Heart left ventricle (tissue), 16 donors: ENCODE measurements at regions not wholly inside any gene's neighbourhood (a gene's known extent, or its start where the extent isn't known, plus 50 kb on each side); places are given as distances from the start of the nearest gene placed in this dataset.

Experiments used
- ATAC-seq, 4 donors: fragments of 200-7000 bp; cut with Tn5 transposase; one replicate each; pipeline ENCODE4 v1.9.1; 2020 to 2022; ENCODE audit warnings: moderate library complexity in 4 of 4, mild to moderate bottlenecking in 3 of 4, moderate number of reproducible peaks in 1 of 4
- DNase-seq, 5 donors: peaks; one replicate each; pipeline ENCODE4 v3.0.0-alpha.2; 2020
- H3K27ac ChIP-seq, 12 donors: fragments of 200-600 bp; sonication (generic) in 4 of 12; one replicate each; pipeline versions ENCODE4 v1.5.0 to v1.8.0; 2016 to 2022; ENCODE audit warnings: mild to moderate bottlenecking in 2 of 12
- H3K27me3 ChIP-seq, 9 donors: fragments of 200-600 bp; sonication (generic) in 2 of 9; one replicate each; pipeline versions ENCODE4 v1.5.1 to v1.8.0; 2016 to 2022; ENCODE audit warnings: mild to moderate bottlenecking in 3 of 9
- H3K36me3 ChIP-seq, 9 donors: fragments of 200-600 bp; sonication (generic) in 2 of 9; one replicate each; pipeline versions ENCODE4 v1.5.0 to v1.8.0; 2018 to 2022; ENCODE audit warnings: mild to moderate bottlenecking in 2 of 9
- H3K4me1 ChIP-seq, 12 donors: fragments of 200-600 bp; sonication (generic) in 4 of 12; one replicate each; pipeline versions ENCODE4 v1.5.0 to v1.8.0; 2016 to 2022; ENCODE audit warnings: mild to moderate bottlenecking in 3 of 12
- H3K4me3 ChIP-seq, 12 donors: fragments of 200-600 bp; sonication (generic) in 4 of 12; one replicate each; pipeline versions ENCODE4 v1.5.0 to v1.8.0; 2017 to 2022; ENCODE audit warnings: mild to moderate bottlenecking in 9 of 12, moderate library complexity in 4 of 12
- H3K9me3 ChIP-seq, 12 donors: fragments of 200-600 bp; sonication (generic) in 4 of 12; one replicate each; pipeline versions ENCODE4 v1.5.0 to v1.8.0; 2016 to 2022; ENCODE audit warnings: mild to moderate bottlenecking in 1 of 12
- POLR2A ChIP-seq, 2 donors: fragments of 450-650 bp; IDR thresholded peaks; one replicate each; pipeline ENCODE4 v1.6.1; 2017; ENCODE audit warnings: antibody characterized with exemption in 2 of 2, mild to moderate bottlenecking in 2 of 2, moderate library complexity in 2 of 2
- WGBS, 4 donors: extraction: QIAGEN DNeasy Blood & Tissue Kit in 2 of 4; methylation state at CpG; one replicate each; pipeline versions ENCODE4 v1.1.5 to v1.1.7; 2013 to 2018; 5-methylcytosine and 5-hydroxymethylcytosine counted together
- intact Hi-C, 10 donors: fragments of 100-400 bp; cut with DNase I; formaldehyde crosslinking; loops; one replicate each; pipeline versions ENCODE4 v1.11.1 to v1.14.2; 2022
- TF ChIP-seq, protein P1 (sequence below), 12 donors: fragments of 200-600 bp; sonication (generic) in 4 of 12; IDR thresholded peaks; one replicate each; pipeline versions ENCODE4 v1.5.0 to v1.8.0; 2018 to 2022; ENCODE audit warnings: antibody characterized with exemption in 12 of 12, mild to moderate bottlenecking in 5 of 12
- donor health status: ischemic (EF 13 %, LVEDD 7.1; RV severe dilation, severe dysfunction).
- donor health status: healthy with polysubstance abuse.
- donor health status: DM: no; HTN: yes; CAD: no.
- donor health status: DM: no; HTN: no; CAD: no.
- donor health status: ischemic (EF 25% LVEDD 6.9; RV normal size, moderate dysfunction).
- donor health status: ischemic (EF 25% LVEDD 5.7; RV mildly dilated, moderate dysfunction).
- donor health status: healthy.
- donor health status: DM: yes; HTN: yes; CAD: no.
- donor health status: ischemic (EF 35%, LVEDD 5.7; RV mildly dilated, moderate dysfunction).
- donor health status: nonischemic (EF 11% LVEDD 7.7; RV severe dilation, severe dysfunction).
- donor health status: DM: yes; HTN: yes; CAD: no.
- donor health status: PGD.
- donor health status: ischemic (EF 29% LVEDD 5.4; RV normal size, mild dysfunction).
- donor health status: nonischemic (EF 23%, LVEDD 6.1; RV moderate dilation, normal function).

DNA sequence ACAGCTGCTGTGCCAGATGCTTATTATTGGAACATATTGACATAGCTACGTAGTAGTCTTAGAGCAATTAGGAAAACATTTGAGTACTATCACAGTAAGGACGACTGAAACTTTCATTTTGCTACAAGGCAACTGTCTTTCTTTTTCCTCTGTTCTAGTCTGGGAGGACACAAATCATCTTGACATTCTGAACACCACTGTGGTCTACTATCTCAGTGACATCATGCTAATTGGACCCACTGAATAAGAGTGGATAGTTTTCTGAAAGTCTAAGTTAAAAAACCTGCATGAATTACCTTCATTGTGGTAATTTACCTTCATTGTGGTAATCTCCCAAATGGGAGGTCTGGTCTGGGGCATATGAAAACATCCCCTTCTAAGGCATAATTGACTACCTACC, 163.3 kb upstream of the MOCS1 start:
- intact Hi-C loops = no loop called here
- no peak for DNase-seq
- Histone ChIP-seq H3K9me3 (peaks cover 0 to 1% (median 0%) of the 10 kb centered on the region in 12 donors), H3K36me3 (no peaks in the 10 kb centered on the region), H3K27ac (no peak overlapping the region), H3K4me3 (no peak overlapping the region), H3K27me3 (no peaks in the 10 kb centered on the region), H3K4me1 (no peaks in the 10 kb centered on the region)
- no peak for TF ChIP-seq POLR2A (IDR thresholded peaks at IDR 0.05)
- TF ChIP-seq, protein P1, sequence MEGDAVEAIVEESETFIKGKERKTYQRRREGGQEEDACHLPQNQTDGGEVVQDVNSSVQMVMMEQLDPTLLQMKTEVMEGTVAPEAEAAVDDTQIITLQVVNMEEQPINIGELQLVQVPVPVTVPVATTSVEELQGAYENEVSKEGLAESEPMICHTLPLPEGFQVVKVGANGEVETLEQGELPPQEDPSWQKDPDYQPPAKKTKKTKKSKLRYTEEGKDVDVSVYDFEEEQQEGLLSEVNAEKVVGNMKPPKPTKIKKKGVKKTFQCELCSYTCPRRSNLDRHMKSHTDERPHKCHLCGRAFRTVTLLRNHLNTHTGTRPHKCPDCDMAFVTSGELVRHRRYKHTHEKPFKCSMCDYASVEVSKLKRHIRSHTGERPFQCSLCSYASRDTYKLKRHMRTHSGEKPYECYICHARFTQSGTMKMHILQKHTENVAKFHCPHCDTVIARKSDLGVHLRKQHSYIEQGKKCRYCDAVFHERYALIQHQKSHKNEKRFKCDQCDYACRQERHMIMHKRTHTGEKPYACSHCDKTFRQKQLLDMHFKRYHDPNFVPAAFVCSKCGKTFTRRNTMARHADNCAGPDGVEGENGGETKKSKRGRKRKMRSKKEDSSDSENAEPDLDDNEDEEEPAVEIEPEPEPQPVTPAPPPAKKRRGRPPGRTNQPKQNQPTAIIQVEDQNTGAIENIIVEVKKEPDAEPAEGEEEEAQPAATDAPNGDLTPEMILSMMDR (IDR thresholded peaks at IDR 0.05) = no peak
- WGBS, 4 donors = 48 to 68% (median 55%) methylated on average over 2 of the region's 2 CpGs
- ATAC-seq = no peak

GRCh38 chr6:40083141-40083920, 149.1 kb upstream of the MOCS1 start:
- Histone ChIP-seq H3K36me3 (no peaks in the 10 kb centered on the region), H3K9me3 (no peaks in the 10 kb centered on the region), H3K27ac (no peak overlapping the region), H3K4me3 (no peak overlapping the region), H3K27me3 (peaks cover 0 to 10% (median 0%) of the 10 kb centered on the region in 9 donors), H3K4me1 (no peaks in the 10 kb centered on the region)
- ATAC-seq (no peak), DNase-seq (no peak)
- intact Hi-C loops = no loop called here
- no peak for TF ChIP-seq POLR2A (IDR thresholded peaks at IDR 0.05)
- 69 to 84% (median 75%) methylated on average over 3 of the region's 3 CpGs for WGBS, 4 donors

DNA sequence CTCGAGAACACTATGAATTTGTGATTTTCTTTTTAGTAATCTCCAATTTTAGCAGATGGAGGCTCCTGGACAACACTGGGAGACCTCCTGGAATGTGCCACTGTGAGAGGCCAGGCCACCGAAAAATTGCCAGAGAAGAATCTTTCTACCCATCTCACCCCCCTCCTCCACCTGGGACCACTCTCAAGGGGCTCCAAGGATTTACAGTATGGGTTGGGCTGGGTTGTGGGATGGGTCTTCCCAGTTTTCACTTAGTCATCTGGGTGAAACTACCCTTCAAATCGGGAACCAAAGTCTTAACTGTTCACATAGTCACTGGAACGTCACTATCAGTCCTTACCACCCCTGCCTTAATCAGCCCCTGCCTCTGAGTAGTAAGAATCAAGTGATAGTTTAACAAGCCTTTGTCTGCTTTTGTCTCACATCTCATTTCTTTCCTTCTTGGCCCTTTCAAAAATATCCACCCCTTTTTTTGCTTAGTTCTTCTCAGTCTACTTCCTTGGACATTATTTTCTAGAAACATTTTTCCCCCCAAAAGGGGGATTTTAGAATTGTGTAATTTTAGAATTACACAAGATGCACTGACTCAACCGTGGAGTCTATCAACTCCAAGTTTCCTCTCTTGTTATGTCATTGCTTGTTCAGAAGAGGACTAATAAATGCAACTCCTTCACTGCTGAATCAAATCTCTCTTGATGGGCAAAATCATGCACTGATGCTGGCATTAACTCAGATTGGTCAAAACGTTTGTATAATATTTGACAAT, 148.2 kb upstream of the MOCS1 start:
- Histone ChIP-seq H3K4me3 (no peak overlapping the region), H3K27ac (no peak overlapping the region), H3K27me3 (peaks cover 0 to 19% (median 0%) of the 10 kb centered on the region in 9 donors), H3K4me1 (no peaks in the 10 kb centered on the region), H3K36me3 (no peaks in the 10 kb centered on the region), H3K9me3 (no peaks in the 10 kb centered on the region)
- TF ChIP-seq, protein P1 (IDR thresholded peaks at IDR 0.05) = no peak
- no peak for TF ChIP-seq POLR2A (IDR thresholded peaks at IDR 0.05)
- no peak for ATAC-seq
- intact Hi-C loops = no loop called here
- 56 to 63% (median 58%) methylated on average over 6 of the region's 6 CpGs for WGBS, 4 donors
- no peak for DNase-seq

DNA sequence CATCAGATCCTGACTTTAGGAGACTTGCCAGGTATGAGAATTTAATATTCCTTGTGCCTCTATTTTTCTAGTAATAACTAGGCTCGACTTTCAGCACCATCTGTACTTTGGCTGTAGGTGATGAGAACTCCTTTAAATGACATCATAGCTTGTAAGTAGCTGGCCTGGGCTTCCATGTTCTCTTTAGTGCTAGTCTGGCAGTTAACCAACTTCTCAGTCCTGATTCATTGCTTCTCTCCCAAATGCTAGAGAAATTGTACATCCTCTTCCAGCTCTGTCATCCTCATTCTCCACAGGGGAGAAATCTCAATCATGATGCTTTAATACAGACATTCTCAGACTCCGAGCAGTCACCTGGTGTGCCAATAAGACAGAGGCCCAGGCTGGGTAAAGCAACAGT, 143.5 kb upstream of the MOCS1 start:
- no peaks in the 10 kb centered on the region for H3K4me1 ChIP-seq
- no peak for TF ChIP-seq POLR2A (IDR thresholded peaks at IDR 0.05)
- TF ChIP-seq, protein P1 (IDR thresholded peaks at IDR 0.05) = no peak
- peaks cover 0 to 24% (median 4%) of the 10 kb centered on the region in 9 donors for H3K27me3 ChIP-seq
- WGBS, 4 donors = 54 to 68% (median 58%) methylated on average over 2 of the region's 2 CpGs
- H3K36me3 ChIP-seq = no peaks in the 10 kb centered on the region
- DNase-seq (no peak), ATAC-seq (no peak)
- no peaks in the 10 kb centered on the region for H3K9me3 ChIP-seq
- intact Hi-C loops = no loop called here
- no peak overlapping the region for H3K27ac ChIP-seq
- H3K4me3 ChIP-seq = no peak overlapping the region
